NCI-H1436 (cell line): ENCODE measurements at regions not wholly inside any gene's neighbourhood (a gene's known extent, or its start where the extent isn't known, plus 50 kb on each side); places are given as distances from the start of the nearest gene placed in this dataset.
"Not testable (repeated sequence)": the region's sequence is repeated elsewhere in the genome, so short reads cannot be mapped to it uniquely, and the experiment has no call there.

Experiments used
- DNase-seq: peaks from one replicate; lab custom pipeline; 2025; lab: John Stamatoyannopoulos, UW

GRCh38 chr5:86977190-86977589 lies 290.5 kb upstream of the RASA1 start:
- no peak for DNase-seq

- DNase-seq, result no peak
Observed at GRCh38 chr5:86977808-86978207, 289.9 kb upstream of the RASA1 start.

GRCh38 chr5:86979811-86980411 lies 287.8 kb upstream of the RASA1 start:
- DNase-seq, result no peak

GRCh38 chr5:86981898-86982297 lies 285.8 kb upstream of the RASA1 start:
- no peak for DNase-seq

- DNase-seq, result no peak
Observed at GRCh38 chr5:86983208-86983607, 284.5 kb upstream of the RASA1 start.

- no peak for DNase-seq
Observed at GRCh38 chr5:86986837-86987236, 280.8 kb upstream of the RASA1 start.

GRCh38 chr5:86997516-86997915 lies 270.2 kb upstream of the RASA1 start:
- DNase-seq, result no peak

- no peak for DNase-seq
Observed at GRCh38 chr5:86999951-87000350, 267.7 kb upstream of the RASA1 start.

GRCh38 chr5:87002485-87002884 lies 265.2 kb upstream of the RASA1 start:
- no peak for DNase-seq

GRCh38 chr5:87004101-87004500 lies 263.6 kb upstream of the RASA1 start:
- DNase-seq, result no peak

GRCh38 chr5:87007737-87008136 lies 259.9 kb upstream of the RASA1 start:
- DNase-seq, result no peak

GRCh38 chr5:87008751-87009560 lies 258.7 kb upstream of the RASA1 start:
- no peak for DNase-seq

- no peak for DNase-seq
Observed at GRCh38 chr5:87010736-87011135, 256.9 kb upstream of the RASA1 start.

GRCh38 chr5:87015901-87016300 lies 251.8 kb upstream of the RASA1 start:
- DNase-seq, result no peak

- DNase-seq, result no peak
Observed at GRCh38 chr5:87020099-87020934, 247.4 kb upstream of the RASA1 start.

- no peak for DNase-seq
Observed at GRCh38 chr5:87022415-87022814, 245.3 kb upstream of the RASA1 start.

- DNase-seq, result no peak
Observed at GRCh38 chr5:87027570-87027969, 240.1 kb upstream of the RASA1 start.

- no peak for DNase-seq
Observed at GRCh38 chr5:87029951-87030350, 237.7 kb upstream of the RASA1 start.

- no peak for DNase-seq
Observed at GRCh38 chr5:87030699-87031098, 237.0 kb upstream of the RASA1 start.

- DNase-seq, result no peak
Observed at GRCh38 chr5:87034557-87034956, 233.1 kb upstream of the RASA1 start.

GRCh38 chr5:87042554-87042953 lies 225.1 kb upstream of the RASA1 start:
- no peak for DNase-seq

- no peak for DNase-seq
Observed at GRCh38 chr5:87048156-87048555, 219.5 kb upstream of the RASA1 start.

GRCh38 chr5:87049012-87049411 lies 218.7 kb upstream of the RASA1 start:
- DNase-seq, result not testable (repeated sequence)
